ENCODE measurements at regions not wholly inside any gene's neighbourhood (a gene's known extent, or its start where the extent isn't known, plus 50 kb on each side); places are given as distances from the start of the nearest gene placed in this dataset.

DNA sequence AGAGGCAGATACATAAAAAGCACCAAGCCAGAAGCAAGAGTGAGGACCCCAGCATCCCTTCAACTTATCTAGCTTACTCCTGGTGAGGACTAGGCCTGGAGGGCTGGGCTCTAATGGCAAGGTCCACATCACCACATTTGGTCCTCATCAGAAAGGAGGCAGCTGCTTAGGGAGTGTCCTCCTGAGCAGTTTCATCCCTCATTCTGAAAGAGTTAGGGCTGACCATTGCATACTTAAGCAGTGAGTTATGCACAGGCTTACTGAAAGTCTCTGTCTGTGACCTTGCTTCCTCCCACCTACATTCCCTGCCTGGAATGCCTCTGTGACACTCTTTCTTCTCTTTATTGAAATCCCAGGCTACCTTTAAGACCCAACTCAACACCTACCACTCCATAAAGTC lies 301.8 kb upstream of the ACVR2A start:
- Histone ChIP-seq H3K9me3 (no peaks in the 10 kb centered on the region), H3K36me3 (no peaks in the 10 kb centered on the region), H3K4me1 (ENCODE audit: control insufficient read depth in 1 of 2, insufficient read depth in 1 of 2, low read depth in 1 of 2, low read length in 1 of 2) (no peaks in the 10 kb centered on the region), H3K4me3 (ENCODE audit: low read depth in 1 of 2, low read length in 1 of 2) (no peak overlapping the region), H3K27ac (no peak overlapping the region), H3K27me3 (no peaks in the 10 kb centered on the region)
- TF ChIP-seq, protein P1, sequence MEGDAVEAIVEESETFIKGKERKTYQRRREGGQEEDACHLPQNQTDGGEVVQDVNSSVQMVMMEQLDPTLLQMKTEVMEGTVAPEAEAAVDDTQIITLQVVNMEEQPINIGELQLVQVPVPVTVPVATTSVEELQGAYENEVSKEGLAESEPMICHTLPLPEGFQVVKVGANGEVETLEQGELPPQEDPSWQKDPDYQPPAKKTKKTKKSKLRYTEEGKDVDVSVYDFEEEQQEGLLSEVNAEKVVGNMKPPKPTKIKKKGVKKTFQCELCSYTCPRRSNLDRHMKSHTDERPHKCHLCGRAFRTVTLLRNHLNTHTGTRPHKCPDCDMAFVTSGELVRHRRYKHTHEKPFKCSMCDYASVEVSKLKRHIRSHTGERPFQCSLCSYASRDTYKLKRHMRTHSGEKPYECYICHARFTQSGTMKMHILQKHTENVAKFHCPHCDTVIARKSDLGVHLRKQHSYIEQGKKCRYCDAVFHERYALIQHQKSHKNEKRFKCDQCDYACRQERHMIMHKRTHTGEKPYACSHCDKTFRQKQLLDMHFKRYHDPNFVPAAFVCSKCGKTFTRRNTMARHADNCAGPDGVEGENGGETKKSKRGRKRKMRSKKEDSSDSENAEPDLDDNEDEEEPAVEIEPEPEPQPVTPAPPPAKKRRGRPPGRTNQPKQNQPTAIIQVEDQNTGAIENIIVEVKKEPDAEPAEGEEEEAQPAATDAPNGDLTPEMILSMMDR (IDR thresholded peaks at IDR 0.05), result no peak

DNA sequence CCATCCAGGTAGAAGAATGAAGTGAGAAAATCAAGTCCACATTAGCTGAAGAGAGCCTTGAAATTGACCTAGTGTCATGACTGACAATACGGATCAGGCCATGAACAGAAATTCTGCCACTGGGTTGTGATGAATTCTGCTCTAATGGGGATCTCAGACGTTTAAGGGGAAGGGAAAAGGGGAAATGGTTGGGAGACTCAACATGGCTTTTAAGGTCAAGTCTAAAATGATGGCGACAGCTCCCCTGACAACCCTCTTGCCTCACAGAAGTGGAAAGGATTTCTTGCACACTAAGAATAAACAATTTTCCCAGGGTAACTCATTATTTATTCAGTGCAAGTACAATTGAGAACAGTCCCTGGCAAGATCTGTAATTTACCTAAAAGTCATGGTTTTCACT lies 302.5 kb upstream of the ACVR2A start:
- Histone ChIP-seq H3K27me3 (no peaks in the 10 kb centered on the region), H3K9me3 (no peaks in the 10 kb centered on the region), H3K4me1 (ENCODE audit: control insufficient read depth in 1 of 2, insufficient read depth in 1 of 2, low read depth in 1 of 2, low read length in 1 of 2) (no peaks in the 10 kb centered on the region), H3K27ac (no peak overlapping the region), H3K4me3 (ENCODE audit: low read depth in 1 of 2, low read length in 1 of 2) (no peak overlapping the region), H3K36me3 (no peaks in the 10 kb centered on the region)
- TF ChIP-seq, protein P1 (IDR thresholded peaks at IDR 0.05), result no peak

DNA sequence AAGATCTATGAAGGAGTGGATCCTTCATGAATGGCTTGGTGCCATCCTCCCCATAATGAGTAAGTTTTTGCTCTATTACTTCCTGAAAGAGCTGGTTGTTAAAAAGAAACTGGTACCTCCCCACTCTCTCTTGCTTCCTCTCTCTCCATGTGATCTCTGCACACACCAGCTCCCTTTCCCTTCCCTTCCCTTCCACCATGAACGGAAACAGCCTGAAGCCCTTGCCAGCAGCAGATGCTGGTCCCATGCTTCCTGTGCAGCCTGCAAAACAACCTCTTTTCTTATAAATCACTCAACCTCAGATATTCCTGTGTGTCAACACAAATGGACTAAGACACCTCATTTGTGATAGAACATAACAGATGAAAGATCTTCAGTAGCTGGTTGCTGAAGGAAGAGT lies 303.5 kb upstream of the ACVR2A start:
- no peaks in the 10 kb centered on the region for H3K36me3 ChIP-seq

DNA sequence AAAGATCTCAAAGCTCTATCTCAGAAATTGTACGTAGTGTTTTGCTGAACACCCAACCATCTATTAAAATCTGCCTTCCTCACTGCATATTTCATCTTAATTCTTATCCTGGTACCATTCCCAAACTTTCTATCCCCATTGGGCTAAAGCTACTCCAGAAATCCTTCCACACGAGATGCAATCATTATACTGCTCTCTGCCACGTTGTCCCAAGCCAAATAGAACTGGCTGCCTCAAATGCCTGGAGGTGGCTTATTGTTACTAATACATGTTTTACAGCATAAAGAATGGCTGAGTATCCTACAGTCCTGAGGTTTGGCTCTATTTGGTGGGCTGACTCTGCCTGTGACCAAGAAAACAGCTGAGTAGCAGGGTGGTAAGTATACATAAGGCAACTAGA lies 306.0 kb upstream of the ACVR2A start:
- TF ChIP-seq, protein P1 (IDR thresholded peaks at IDR 0.05), result no peak
- H3K36me3 ChIP-seq, result no peaks in the 10 kb centered on the region
- no peaks in the 10 kb centered on the region for H3K4me1 ChIP-seq (ENCODE audit: control insufficient read depth in 1 of 2, insufficient read depth in 1 of 2, low read depth in 1 of 2, low read length in 1 of 2)
- H3K4me3 ChIP-seq (ENCODE audit: low read depth in 1 of 2, low read length in 1 of 2), result no peak overlapping the region
- no peak overlapping the region for H3K27ac ChIP-seq
- H3K9me3 ChIP-seq, result no peaks in the 10 kb centered on the region
- H3K27me3 ChIP-seq, result no peaks in the 10 kb centered on the region

More for the DNA sequence above, 303.5 kb upstream of the ACVR2A start:
- Histone ChIP-seq H3K4me3 (ENCODE audit: low read depth in 1 of 2, low read length in 1 of 2) (no peak overlapping the region), H3K27ac (no peak overlapping the region), H3K9me3 (no peaks in the 10 kb centered on the region), H3K27me3 (no peaks in the 10 kb centered on the region), H3K4me1 (ENCODE audit: control insufficient read depth in 1 of 2, insufficient read depth in 1 of 2, low read depth in 1 of 2, low read length in 1 of 2) (no peaks in the 10 kb centered on the region)
- TF ChIP-seq, protein P1 (IDR thresholded peaks at IDR 0.05), result no peak

DNA sequence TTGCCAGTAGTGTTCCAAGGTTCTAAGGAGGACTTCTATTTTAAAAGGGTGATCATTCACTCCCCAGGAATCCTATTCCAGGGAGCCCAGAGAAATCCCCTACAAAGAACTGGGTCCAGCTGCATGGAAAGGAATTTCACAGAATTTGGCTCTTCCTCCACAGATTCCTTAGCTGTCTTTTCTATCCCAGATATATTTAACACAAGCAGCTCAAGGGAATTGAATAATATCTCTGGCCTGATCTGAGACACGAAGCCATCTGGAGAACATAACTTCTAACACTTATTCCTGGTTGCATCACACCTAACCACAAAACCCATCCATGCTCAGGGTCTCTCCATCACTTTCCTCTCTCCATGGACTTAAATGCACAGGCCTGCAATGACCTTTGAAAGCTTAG lies 306.7 kb upstream of the ACVR2A start:
- Histone ChIP-seq H3K36me3 (no peaks in the 10 kb centered on the region), H3K4me1 (ENCODE audit: control insufficient read depth in 1 of 2, insufficient read depth in 1 of 2, low read depth in 1 of 2, low read length in 1 of 2) (no peaks in the 10 kb centered on the region), H3K4me3 (ENCODE audit: low read depth in 1 of 2, low read length in 1 of 2) (no peak overlapping the region), H3K27me3 (no peaks in the 10 kb centered on the region), H3K27ac (no peak overlapping the region), H3K9me3 (no peaks in the 10 kb centered on the region)
- TF ChIP-seq, protein P1 (IDR thresholded peaks at IDR 0.05), result no peak

DNA sequence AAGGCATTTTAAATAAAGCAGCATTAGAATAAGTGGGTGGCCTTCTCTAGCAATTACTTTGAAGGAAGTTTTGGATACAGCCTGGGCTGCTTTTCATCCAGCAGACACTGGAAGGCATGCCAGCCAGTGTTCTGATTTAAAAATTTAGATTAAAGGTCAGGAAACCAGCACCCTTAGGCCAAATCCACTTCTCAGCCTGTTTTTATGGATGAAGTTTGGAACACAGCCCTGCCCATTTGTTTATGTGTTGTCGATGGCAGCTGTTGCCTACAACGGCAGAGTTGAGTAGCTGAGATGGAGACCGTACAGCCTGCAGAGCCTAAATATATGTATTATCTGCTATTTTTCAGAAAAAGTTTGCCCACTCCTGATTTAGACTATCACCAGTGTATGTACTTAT lies 313.6 kb upstream of the ACVR2A start:
- no peaks in the 10 kb centered on the region for H3K27me3 ChIP-seq
- no peaks in the 10 kb centered on the region for H3K9me3 ChIP-seq
- no peak overlapping the region for H3K27ac ChIP-seq
- no peak overlapping the region for H3K4me3 ChIP-seq (ENCODE audit: low read depth in 1 of 2, low read length in 1 of 2)
- H3K4me1 ChIP-seq (ENCODE audit: control insufficient read depth in 1 of 2, insufficient read depth in 1 of 2, low read depth in 1 of 2, low read length in 1 of 2), result no peaks in the 10 kb centered on the region
- H3K36me3 ChIP-seq, result no peaks in the 10 kb centered on the region
- TF ChIP-seq, protein P1 (IDR thresholded peaks at IDR 0.05), result no peak

Data from neutrophil (primary cell).